ENCODE measurements at regions not wholly inside any gene's neighbourhood (a gene's known extent, or its start where the extent isn't known, plus 50 kb on each side); places are given as distances from the start of the nearest gene placed in this dataset.

- TF ChIP-seq, protein P1, sequence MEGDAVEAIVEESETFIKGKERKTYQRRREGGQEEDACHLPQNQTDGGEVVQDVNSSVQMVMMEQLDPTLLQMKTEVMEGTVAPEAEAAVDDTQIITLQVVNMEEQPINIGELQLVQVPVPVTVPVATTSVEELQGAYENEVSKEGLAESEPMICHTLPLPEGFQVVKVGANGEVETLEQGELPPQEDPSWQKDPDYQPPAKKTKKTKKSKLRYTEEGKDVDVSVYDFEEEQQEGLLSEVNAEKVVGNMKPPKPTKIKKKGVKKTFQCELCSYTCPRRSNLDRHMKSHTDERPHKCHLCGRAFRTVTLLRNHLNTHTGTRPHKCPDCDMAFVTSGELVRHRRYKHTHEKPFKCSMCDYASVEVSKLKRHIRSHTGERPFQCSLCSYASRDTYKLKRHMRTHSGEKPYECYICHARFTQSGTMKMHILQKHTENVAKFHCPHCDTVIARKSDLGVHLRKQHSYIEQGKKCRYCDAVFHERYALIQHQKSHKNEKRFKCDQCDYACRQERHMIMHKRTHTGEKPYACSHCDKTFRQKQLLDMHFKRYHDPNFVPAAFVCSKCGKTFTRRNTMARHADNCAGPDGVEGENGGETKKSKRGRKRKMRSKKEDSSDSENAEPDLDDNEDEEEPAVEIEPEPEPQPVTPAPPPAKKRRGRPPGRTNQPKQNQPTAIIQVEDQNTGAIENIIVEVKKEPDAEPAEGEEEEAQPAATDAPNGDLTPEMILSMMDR (IDR thresholded peaks at IDR 0.05; ENCODE audit: low read length) = no peak
- no peak for TF ChIP-seq EZH2 (optimal IDR thresholded peaks at IDR 0.05; ENCODE audit: low read depth, low read length)
Measured at GRCh38 chr22:47739291-47740015, 977.0 kb downstream of the TBC1D22A start.

Measured in MM.1S (cell line).